PFSK-1 (cell line): ENCODE measurements at regions not wholly inside any gene's neighbourhood (a gene's known extent, or its start where the extent isn't known, plus 50 kb on each side); places are given as distances from the start of the nearest gene placed in this dataset.

Experiments
- FOXP2 ChIP-seq: optimal IDR thresholded peaks from 2 replicates; pipeline ENCODE3; 2011; ENCODE audit warnings: borderline replicate concordance, control low read depth, inconsistent platforms; ENCODE audit not compliant: insufficient read depth; ENCODE audit errors: extremely low read length, extremely low read depth
- POLR2AphosphoS5 ChIP-seq: IDR thresholded peaks from 2 replicates; pipeline ENCODE4 v1.6.1; 2012; ENCODE audit warnings: low read depth, mild to moderate bottlenecking, control low read depth, low read length, moderate library complexity
- SIN3A ChIP-seq: IDR thresholded peaks from 2 replicates; pipeline ENCODE4 v1.6.1; 2012; ENCODE audit warnings: mild to moderate bottlenecking, low read length, moderate library complexity, borderline replicate concordance; ENCODE audit not compliant: insufficient read depth
- TAF1 ChIP-seq: IDR thresholded peaks from 2 replicates; pipeline ENCODE4 v1.6.1; 2012; ENCODE audit warnings: low read length, control low read depth, borderline replicate concordance; ENCODE audit not compliant: insufficient read depth
- TF ChIP-seq, protein P1 (sequence below), 2 experiments: IDR thresholded peaks; 2 replicates each; pipeline versions ENCODE4 v1.6.1 to v1.8.0; 2011 to 2012; ENCODE audit warnings: low read depth in 2 of 2, low read length in 2 of 2, control low read depth in 1 of 2, inconsistent platforms in 1 of 2, mild to moderate bottlenecking in 1 of 2, moderate library complexity in 1 of 2; ENCODE audit not compliant: insufficient read depth in 1 of 2

GRCh38 chr3:56951366-56951765 is 109.1 kb upstream of the SPATA12 start:
- no peak for TF ChIP-seq POLR2AphosphoS5
- TF ChIP-seq, protein P1, sequence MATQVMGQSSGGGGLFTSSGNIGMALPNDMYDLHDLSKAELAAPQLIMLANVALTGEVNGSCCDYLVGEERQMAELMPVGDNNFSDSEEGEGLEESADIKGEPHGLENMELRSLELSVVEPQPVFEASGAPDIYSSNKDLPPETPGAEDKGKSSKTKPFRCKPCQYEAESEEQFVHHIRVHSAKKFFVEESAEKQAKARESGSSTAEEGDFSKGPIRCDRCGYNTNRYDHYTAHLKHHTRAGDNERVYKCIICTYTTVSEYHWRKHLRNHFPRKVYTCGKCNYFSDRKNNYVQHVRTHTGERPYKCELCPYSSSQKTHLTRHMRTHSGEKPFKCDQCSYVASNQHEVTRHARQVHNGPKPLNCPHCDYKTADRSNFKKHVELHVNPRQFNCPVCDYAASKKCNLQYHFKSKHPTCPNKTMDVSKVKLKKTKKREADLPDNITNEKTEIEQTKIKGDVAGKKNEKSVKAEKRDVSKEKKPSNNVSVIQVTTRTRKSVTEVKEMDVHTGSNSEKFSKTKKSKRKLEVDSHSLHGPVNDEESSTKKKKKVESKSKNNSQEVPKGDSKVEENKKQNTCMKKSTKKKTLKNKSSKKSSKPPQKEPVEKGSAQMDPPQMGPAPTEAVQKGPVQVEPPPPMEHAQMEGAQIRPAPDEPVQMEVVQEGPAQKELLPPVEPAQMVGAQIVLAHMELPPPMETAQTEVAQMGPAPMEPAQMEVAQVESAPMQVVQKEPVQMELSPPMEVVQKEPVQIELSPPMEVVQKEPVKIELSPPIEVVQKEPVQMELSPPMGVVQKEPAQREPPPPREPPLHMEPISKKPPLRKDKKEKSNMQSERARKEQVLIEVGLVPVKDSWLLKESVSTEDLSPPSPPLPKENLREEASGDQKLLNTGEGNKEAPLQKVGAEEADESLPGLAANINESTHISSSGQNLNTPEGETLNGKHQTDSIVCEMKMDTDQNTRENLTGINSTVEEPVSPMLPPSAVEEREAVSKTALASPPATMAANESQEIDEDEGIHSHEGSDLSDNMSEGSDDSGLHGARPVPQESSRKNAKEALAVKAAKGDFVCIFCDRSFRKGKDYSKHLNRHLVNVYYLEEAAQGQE (IDR thresholded peaks at IDR 0.05; ENCODE audit: insufficient read depth in 1 of 2, low read depth in 2 of 2, low read length in 2 of 2) = no peak
- no peak for TF ChIP-seq FOXP2
- TF ChIP-seq TAF1 = no peak

GRCh38 chr3:56942523-56942922 is 117.9 kb upstream of the SPATA12 start:
- TF ChIP-seq, protein P1 (IDR thresholded peaks at IDR 0.05; ENCODE audit: insufficient read depth in 1 of 2, low read depth in 2 of 2, low read length in 2 of 2) = no peak
- TF ChIP-seq TAF1 (no peak), POLR2AphosphoS5 (no peak), SIN3A (no peak), FOXP2 (no peak)

- TF ChIP-seq SIN3A (no peak), POLR2AphosphoS5 (no peak), FOXP2 (no peak), TAF1 (no peak)
- TF ChIP-seq, protein P1 (IDR thresholded peaks at IDR 0.05; ENCODE audit: insufficient read depth in 1 of 2, low read depth in 2 of 2, low read length in 2 of 2) = no peak
Observed at GRCh38 chr3:56940976-56941375, 119.5 kb upstream of the SPATA12 start.

GRCh38 chr3:56940321-56940720 is 120.1 kb upstream of the SPATA12 start:
- TF ChIP-seq TAF1 (no peak), SIN3A (no peak)

GRCh38 chr3:56939834-56940233 is 120.6 kb upstream of the SPATA12 start:
- TF ChIP-seq SIN3A (no peak), FOXP2 (no peak)

GRCh38 chr3:56938530-56938929 is 121.9 kb upstream of the SPATA12 start:
- TF ChIP-seq POLR2AphosphoS5 (no peak), TAF1 (no peak), SIN3A (no peak)
- TF ChIP-seq, protein P1 (IDR thresholded peaks at IDR 0.05; ENCODE audit: insufficient read depth in 1 of 2, low read depth in 2 of 2, low read length in 2 of 2) = no peak
